ENCODE measurements at regions not wholly inside any gene's neighbourhood (a gene's known extent, or its start where the extent isn't known, plus 50 kb on each side); places are given as distances from the start of the nearest gene placed in this dataset.
"Not testable (repeated sequence)": the region's sequence is repeated elsewhere in the genome, so short reads cannot be mapped to it uniquely, and the experiment has no call there.

- no peak for DNase-seq (ENCODE audit: low read depth)
These were observed 237.0 kb downstream of the NFATC2 start for GRCh38 chr20:51305316-51306052.

DNA sequence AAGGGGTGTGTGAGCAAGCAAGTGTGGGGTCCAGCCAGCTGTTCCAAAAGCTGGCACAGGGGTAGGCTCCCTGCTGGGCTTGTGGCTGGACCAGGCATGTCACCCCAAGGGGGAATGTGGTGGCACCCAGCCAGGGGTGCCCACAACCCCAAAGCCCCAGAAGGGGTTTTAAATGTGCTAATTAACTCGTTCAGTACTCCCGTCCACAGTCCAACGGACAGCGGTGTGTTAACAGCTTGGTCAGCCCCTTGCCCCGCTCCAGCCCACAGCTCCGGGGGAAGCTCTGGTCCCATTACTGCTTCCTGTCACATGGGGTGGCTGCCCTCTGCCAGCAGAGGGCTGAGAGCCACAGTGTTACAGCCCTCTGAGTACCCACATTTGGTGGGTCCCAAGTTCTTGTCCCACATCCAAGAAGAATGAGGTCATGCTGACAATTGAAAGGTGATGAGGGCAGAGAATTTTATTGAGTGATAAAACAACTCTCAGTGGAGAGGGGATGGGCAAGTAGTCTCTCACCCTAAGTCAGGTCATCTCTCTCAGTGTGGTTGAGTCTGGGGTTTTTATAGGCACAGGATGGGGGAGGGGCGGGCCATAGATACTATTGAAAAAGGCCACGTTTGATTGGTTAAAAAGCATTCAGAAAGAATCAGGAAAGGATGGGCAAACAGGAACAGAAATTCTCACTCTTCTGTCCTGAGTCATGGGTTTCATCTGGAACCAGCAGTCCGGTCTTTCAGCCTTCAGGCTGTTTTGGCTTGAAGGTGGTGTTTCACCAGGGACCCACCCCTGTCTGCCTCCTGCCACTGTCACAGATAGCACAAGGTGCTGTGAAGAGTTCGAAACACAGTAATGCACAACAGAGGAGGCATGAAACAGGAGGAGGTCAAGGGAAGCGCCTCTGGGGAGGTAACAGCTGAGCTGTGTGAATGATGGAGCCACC is 238.5 kb downstream of the NFATC2 start:
- no peak for DNase-seq (ENCODE audit: low read depth)

GRCh38 chr20:51301026-51301425 is 241.5 kb downstream of the NFATC2 start:
- DNase-seq (ENCODE audit: low read depth), result no peak

- no peak for DNase-seq (ENCODE audit: low read depth)
These were observed 242.4 kb downstream of the NFATC2 start for GRCh38 chr20:51300104-51300503.

DNA sequence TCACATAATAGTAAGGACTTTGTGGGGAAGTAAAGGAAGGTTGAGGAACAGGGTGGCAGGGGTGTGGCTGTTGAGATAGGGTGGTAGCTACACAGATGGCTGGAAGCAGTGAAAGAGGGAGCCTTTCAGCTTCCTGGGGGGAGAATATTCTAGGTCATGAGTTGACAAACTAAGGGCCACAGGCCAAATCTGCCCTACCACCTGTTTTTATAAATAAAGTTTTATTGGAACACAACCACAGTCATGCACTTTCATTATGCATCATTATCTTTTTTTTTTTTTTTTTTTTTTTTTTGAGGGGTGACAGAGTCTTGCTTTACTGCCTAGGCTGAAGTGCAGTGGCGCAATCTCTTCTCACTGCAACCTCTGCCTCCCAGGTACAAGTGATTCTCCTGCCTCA is 243.1 kb downstream of the NFATC2 start:
- DNase-seq (ENCODE audit: low read depth), result no peak

DNA sequence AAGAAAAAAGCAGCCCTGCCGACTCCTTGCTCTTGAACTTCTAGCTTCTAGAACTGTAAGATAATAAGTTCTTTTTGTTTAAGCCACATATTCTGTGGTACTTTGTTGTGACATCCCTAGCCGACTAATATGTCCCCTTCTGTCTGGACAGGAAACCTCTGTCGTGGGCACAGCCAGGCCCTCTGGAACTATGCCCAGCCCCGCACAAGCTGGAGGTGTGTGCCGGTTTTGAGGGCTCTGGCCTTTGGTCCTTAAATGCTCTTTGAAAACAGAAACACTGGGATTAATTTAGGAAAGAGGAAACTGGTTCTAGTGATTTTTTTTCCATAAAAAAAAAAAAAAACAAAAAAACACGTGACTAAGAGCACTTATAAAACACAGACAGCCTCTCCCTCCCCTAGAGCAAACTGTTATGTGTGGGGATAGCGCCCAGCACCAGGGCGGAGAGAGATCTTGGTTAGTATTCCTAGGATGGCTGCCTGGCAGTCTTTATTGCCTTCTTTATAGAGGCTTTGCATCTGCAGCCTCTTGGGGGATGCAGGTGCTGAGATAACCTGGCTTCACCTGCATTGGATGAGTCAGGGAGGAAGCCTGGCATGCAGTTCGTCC is 244.3 kb downstream of the NFATC2 start:
- DNase-seq (ENCODE audit: low read depth), result no peak

DNA sequence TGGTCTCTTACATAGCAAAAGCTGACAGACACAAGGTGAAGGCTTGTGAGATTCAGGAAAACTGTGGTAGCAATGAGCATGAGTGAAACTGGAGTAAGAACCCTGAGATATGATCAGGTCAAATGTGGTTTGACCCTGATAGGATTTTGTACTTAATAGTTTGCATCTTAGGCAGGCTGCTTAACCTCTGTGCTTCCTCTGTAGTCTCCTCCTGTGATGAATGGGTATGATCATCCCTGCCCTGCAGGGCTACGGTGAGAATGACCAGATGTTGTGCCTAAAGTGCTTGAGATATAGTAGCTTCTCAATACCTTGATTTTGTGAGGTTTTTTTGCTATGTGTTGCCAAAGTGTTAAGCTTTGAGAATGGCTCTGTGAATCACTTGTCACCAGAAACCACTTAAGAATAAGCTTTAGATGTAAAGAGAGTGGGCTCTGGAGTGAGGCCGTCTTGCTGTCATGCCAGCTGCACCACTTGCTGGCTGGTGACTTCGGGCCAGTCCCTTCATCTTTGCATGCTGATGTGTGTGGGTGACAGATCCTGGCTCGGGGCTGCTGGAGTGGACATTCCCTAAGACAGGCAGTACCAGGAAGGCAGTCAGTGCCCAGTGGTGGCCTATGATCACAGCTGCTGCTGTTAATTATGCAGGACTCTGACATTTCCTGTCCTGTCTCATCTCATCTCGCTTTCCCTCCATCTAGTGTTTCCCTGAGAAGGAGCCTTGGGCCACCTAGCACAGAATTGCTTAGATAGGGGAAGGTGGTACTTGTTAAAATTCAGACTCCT is 254.7 kb downstream of the NFATC2 start:
- no peak for DNase-seq (ENCODE audit: low read depth)

- no peak for DNase-seq (ENCODE audit: low read depth)
These were observed 255.8 kb downstream of the NFATC2 start for GRCh38 chr20:51286758-51287157.

GRCh38 chr20:51285684-51286083 is 256.8 kb downstream of the NFATC2 start:
- DNase-seq (ENCODE audit: low read depth), result no peak

GRCh38 chr20:51284871-51285270 is 257.6 kb downstream of the NFATC2 start:
- DNase-seq (ENCODE audit: low read depth), result no peak

- DNase-seq (ENCODE audit: low read depth), result no peak
These were observed 258.3 kb downstream of the NFATC2 start for GRCh38 chr20:51284176-51284575.

- DNase-seq (ENCODE audit: low read depth), result no peak
These were observed 258.6 kb upstream of the KCNG1 start for GRCh38 chr20:51281521-51281920.

DNA sequence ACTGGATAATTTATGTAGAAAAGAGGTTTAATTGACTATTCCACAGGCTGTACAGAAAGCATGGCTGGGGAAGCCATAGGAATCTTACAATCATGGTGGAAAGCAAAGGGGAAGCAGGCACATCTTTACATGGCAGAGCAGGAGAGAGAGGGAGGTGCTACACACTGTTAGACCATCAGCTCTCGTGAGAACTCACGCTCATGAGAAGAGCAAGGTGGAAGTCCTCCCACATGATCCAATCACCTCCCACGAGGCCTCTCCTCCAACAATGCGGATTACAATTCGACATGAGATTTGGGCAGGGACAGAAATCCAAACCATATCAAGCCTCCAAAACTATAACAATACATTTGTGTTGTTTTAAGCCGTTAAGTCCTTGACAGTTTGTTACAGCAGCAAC is 257.1 kb upstream of the KCNG1 start:
- DNase-seq (ENCODE audit: low read depth), result no peak

- no peak for DNase-seq (ENCODE audit: low read depth)
These were observed 255.1 kb upstream of the KCNG1 start for GRCh38 chr20:51277961-51278360.

GRCh38 chr20:51276296-51276695 is 253.4 kb upstream of the KCNG1 start:
- DNase-seq (ENCODE audit: low read depth), result no peak

DNA sequence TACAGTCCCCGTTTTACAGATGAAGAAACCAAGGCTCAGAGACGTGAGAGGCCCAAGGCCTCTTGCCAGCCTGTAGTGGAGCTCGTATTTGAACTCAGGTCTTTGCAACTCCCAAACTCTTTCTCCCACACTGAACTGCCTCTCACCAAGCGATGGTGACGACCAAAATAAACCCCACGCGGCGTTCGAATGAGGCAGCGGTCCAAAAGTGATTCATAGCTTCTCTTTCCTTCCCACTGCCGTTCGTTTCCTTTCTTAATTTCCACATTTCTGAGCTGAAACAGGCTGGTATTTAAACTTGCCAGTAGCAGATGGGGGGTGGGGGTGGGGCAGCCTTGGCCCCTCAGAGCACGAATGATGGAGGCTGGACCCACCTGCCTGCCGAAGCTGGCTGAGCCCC is 252.9 kb upstream of the KCNG1 start:
- no peak for DNase-seq (ENCODE audit: low read depth)

DNA sequence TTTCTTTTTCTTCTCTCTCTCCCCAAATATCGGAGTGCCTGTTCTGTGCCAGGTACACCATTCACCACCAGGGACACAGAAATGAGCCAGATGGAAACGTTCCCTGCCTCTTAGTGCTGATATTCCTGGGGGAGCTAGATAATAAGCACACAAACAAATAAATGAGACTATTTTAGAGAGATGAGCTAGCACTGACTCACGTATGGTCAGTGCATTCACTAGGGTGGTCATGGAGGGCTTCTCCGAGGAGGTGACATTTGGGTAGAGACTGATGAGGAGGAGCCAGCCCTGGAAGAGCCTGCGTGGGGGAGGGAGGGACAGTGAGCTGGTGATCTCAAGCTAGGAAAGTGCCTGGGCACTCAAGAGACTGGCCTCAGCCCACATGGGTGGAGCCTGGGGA is 252.3 kb upstream of the KCNG1 start:
- no peak for DNase-seq (ENCODE audit: low read depth)

GRCh38 chr20:51272401-51272800 is 249.5 kb upstream of the KCNG1 start:
- no peak for DNase-seq (ENCODE audit: low read depth)

DNA sequence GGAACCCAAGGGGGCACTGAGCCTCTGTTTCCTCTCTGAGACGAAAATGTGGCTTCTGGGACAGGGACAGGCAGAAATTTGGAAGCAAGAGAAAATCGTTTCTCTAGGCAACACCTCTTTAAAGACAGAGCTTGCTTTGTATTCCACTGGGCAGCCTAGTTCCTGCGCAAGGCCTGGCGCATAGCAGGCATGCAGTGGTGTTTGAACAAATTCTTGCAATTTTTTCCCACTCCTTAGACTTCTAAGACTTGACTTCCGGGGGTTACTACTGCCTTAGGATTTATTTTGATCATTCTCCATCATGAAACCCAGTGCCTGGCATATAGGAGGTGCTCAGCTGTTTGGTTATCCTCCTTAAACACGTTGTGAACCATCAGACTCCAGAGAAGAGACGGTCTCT is 249.0 kb upstream of the KCNG1 start:
- no peak for DNase-seq (ENCODE audit: low read depth)

GRCh38 chr20:51271289-51271688 is 248.4 kb upstream of the KCNG1 start:
- DNase-seq (ENCODE audit: low read depth), result not testable (repeated sequence)

DNA sequence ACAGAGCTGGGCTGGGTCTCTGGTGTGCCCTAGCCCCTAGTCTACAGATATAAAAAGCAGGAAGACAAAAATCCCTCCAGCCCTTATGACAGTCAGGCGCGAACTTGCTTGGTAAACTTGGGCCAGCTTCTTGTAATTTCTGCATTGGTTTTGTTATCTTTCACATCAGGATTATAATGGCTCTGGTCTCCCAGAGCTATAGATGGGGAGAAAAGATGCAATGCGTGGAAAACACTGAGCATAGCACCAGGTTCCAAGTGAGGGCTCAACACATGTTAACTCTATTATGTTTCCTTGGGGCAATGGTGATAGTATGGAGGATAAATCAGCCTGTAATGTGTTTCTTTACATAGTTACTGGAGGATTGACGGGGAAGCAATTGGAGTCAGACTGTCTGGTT is 246.8 kb upstream of the KCNG1 start:
- DNase-seq (ENCODE audit: low read depth), result no peak

GRCh38 chr20:51267679-51268078 is 244.8 kb upstream of the KCNG1 start:
- DNase-seq (ENCODE audit: low read depth), result no peak
